ENCODE measurements at regions not wholly inside any gene's neighbourhood (a gene's known extent, or its start where the extent isn't known, plus 50 kb on each side); places are given as distances from the start of the nearest gene placed in this dataset.

DNA sequence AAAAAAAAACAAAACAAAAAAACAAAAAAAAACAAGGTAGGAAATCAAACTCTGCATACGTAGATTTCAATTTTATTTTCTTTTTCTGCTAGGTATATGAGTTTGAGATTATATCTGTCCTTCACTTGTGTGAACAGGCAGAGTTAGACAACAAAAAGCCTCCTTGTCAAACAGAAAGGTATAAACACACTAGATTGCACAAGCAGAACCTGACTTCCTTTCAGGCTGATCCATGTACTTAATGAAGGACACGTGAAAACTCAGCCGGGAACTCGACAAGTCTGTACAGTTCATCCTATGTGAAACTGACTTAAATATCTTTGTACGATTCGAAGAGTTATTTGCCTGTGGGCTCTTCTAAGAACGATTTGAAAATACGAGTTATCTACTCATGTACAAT lies 254.1 kb downstream of the ARL4A start:
- no peak overlapping the region for H3K27ac Mint-ChIP-seq

More for the DNA sequence above, 254.1 kb downstream of the ARL4A start:
- ATAC-seq (no peak), DNase-seq (ENCODE audit: low spot score) (no peak)
- H3K4me1 Mint-ChIP-seq, result peaks cover 6% of the 10 kb centered on the region; the same call in 2 of the 3 replicates
- Histone ChIP-seq H3K36me3 (ENCODE audit: insufficient read depth) (0 out of 2 replicates have a peak, but pooled peaks cover 11% of the 10 kb centered on the region), H3K27me3 (ENCODE audit: insufficient read depth) (no peaks in the 10 kb centered on the region), H4K20me1 (replicated peaks; ENCODE audit: insufficient read depth) (no peaks in the 10 kb centered on the region), H2AFZ (no peak overlapping the region), H3K4me3 (no peak overlapping the region), H3F3A (replicated peaks; ENCODE audit: low read depth) (no peaks in the 10 kb centered on the region), H3K79me2 (replicated peaks; ENCODE audit: insufficient read depth) (no peaks in the 10 kb centered on the region), H3K4me2 (no peak overlapping the region), H3K27ac (ENCODE audit: low read depth) (no peak overlapping the region), H3K9me2 (ENCODE audit: insufficient read depth) (no peaks in the 10 kb centered on the region), H3K4me1 (ENCODE audit: insufficient read depth) (no peaks in the 10 kb centered on the region)
- peaks cover 33% of the 10 kb centered on the region for H3K36me3 Mint-ChIP-seq (ENCODE audit: low read depth)
- H3K27me3 Mint-ChIP-seq (ENCODE audit: insufficient read depth, low read depth, poor library complexity), result no peaks in the 10 kb centered on the region
- TF ChIP-seq, protein P1, sequence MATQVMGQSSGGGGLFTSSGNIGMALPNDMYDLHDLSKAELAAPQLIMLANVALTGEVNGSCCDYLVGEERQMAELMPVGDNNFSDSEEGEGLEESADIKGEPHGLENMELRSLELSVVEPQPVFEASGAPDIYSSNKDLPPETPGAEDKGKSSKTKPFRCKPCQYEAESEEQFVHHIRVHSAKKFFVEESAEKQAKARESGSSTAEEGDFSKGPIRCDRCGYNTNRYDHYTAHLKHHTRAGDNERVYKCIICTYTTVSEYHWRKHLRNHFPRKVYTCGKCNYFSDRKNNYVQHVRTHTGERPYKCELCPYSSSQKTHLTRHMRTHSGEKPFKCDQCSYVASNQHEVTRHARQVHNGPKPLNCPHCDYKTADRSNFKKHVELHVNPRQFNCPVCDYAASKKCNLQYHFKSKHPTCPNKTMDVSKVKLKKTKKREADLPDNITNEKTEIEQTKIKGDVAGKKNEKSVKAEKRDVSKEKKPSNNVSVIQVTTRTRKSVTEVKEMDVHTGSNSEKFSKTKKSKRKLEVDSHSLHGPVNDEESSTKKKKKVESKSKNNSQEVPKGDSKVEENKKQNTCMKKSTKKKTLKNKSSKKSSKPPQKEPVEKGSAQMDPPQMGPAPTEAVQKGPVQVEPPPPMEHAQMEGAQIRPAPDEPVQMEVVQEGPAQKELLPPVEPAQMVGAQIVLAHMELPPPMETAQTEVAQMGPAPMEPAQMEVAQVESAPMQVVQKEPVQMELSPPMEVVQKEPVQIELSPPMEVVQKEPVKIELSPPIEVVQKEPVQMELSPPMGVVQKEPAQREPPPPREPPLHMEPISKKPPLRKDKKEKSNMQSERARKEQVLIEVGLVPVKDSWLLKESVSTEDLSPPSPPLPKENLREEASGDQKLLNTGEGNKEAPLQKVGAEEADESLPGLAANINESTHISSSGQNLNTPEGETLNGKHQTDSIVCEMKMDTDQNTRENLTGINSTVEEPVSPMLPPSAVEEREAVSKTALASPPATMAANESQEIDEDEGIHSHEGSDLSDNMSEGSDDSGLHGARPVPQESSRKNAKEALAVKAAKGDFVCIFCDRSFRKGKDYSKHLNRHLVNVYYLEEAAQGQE (IDR thresholded peaks at IDR 0.05; ENCODE audit: unreplicated experiment), result no peak
- TF ChIP-seq, protein P2, sequence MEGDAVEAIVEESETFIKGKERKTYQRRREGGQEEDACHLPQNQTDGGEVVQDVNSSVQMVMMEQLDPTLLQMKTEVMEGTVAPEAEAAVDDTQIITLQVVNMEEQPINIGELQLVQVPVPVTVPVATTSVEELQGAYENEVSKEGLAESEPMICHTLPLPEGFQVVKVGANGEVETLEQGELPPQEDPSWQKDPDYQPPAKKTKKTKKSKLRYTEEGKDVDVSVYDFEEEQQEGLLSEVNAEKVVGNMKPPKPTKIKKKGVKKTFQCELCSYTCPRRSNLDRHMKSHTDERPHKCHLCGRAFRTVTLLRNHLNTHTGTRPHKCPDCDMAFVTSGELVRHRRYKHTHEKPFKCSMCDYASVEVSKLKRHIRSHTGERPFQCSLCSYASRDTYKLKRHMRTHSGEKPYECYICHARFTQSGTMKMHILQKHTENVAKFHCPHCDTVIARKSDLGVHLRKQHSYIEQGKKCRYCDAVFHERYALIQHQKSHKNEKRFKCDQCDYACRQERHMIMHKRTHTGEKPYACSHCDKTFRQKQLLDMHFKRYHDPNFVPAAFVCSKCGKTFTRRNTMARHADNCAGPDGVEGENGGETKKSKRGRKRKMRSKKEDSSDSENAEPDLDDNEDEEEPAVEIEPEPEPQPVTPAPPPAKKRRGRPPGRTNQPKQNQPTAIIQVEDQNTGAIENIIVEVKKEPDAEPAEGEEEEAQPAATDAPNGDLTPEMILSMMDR (conservative IDR thresholded peaks at IDR 0.05; ENCODE audit: low read depth in 2 of 2), result no peak
- no peak for TF ChIP-seq STAT1 (IDR thresholded peaks at IDR 0.05; ENCODE audit: unreplicated experiment)
- TF ChIP-seq, protein P3, sequence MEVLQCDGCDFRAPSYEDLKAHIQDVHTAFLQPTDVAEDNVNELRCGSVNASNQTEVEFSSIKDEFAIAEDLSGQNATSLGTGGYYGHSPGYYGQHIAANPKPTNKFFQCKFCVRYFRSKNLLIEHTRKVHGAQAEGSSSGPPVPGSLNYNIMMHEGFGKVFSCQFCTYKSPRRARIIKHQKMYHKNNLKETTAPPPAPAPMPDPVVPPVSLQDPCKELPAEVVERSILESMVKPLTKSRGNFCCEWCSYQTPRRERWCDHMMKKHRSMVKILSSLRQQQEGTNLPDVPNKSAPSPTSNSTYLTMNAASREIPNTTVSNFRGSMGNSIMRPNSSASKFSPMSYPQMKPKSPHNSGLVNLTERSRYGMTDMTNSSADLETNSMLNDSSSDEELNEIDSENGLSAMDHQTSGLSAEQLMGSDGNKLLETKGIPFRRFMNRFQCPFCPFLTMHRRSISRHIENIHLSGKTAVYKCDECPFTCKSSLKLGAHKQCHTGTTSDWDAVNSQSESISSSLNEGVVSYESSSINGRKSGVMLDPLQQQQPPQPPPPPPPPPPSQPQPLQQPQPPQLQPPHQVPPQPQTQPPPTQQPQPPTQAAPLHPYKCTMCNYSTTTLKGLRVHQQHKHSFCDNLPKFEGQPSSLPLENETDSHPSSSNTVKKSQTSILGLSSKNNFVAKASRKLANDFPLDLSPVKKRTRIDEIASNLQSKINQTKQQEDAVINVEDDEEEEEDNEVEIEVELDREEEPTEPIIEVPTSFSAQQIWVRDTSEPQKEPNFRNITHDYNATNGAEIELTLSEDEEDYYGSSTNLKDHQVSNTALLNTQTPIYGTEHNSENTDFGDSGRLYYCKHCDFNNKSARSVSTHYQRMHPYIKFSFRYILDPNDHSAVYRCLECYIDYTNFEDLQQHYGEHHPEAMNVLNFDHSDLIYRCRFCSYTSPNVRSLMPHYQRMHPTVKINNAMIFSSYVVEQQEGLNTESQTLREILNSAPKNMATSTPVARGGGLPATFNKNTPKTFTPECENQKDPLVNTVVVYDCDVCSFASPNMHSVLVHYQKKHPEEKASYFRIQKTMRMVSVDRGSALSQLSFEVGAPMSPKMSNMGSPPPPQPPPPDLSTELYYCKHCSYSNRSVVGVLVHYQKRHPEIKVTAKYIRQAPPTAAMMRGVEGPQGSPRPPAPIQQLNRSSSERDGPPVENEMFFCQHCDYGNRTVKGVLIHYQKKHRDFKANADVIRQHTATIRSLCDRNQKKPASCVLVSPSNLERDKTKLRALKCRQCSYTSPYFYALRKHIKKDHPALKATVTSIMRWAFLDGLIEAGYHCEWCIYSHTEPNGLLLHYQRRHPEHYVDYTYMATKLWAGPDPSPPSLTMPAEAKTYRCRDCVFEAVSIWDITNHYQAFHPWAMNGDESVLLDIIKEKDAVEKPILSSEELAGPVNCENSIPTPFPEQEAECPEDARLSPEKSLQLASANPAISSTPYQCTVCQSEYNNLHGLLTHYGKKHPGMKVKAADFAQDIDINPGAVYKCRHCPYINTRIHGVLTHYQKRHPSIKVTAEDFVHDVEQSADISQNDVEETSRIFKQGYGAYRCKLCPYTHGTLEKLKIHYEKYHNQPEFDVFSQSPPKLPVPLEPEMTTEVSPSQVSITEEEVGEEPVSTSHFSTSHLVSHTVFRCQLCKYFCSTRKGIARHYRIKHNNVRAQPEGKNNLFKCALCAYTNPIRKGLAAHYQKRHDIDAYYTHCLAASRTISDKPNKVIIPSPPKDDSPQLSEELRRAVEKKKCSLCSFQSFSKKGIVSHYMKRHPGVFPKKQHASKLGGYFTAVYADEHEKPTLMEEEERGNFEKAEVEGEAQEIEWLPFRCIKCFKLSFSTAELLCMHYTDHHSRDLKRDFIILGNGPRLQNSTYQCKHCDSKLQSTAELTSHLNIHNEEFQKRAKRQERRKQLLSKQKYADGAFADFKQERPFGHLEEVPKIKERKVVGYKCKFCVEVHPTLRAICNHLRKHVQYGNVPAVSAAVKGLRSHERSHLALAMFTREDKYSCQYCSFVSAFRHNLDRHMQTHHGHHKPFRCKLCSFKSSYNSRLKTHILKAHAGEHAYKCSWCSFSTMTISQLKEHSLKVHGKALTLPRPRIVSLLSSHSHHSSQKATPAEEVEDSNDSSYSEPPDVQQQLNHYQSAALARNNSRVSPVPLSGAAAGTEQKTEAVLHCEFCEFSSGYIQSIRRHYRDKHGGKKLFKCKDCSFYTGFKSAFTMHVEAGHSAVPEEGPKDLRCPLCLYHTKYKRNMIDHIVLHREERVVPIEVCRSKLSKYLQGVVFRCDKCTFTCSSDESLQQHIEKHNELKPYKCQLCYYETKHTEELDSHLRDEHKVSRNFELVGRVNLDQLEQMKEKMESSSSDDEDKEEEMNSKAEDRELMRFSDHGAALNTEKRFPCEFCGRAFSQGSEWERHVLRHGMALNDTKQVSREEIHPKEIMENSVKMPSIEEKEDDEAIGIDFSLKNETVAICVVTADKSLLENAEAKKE (CRISPR knock-in tag; IDR thresholded peaks at IDR 0.05), result no peak
- TF ChIP-seq EZH2 (IDR thresholded peaks at IDR 0.05; ENCODE audit: low read depth, unreplicated experiment), result no peak
- no peak for TF ChIP-seq EZH2phosphoT487 (IDR thresholded peaks at IDR 0.05; ENCODE audit: unreplicated experiment)
- no peak for TF ChIP-seq CREB1 (CRISPR knock-in tag; IDR thresholded peaks at IDR 0.05; ENCODE audit: low read depth)
- no peak overlapping the region for H3K4me3 Mint-ChIP-seq
- H3K9me3 Mint-ChIP-seq, result peaks cover 38% of the 10 kb centered on the region

Measured in GM23338 (cell line).